ENCODE measurements at regions not wholly inside any gene's neighbourhood (a gene's known extent, or its start where the extent isn't known, plus 50 kb on each side); places are given as distances from the start of the nearest gene placed in this dataset.
A peak's percentile ranks its signal among the peaks of the same experiment; 100 is the strongest.

GRCh38 chr21:17081193-17081592, 431.6 kb upstream of the CXADR start:
- H3K4me3 ChIP-seq (ENCODE audit: low read depth, low read length), result no peak overlapping the region
- DNase-seq (ENCODE audit: low read depth, low spot score), result no peak
- TF ChIP-seq, protein P1, sequence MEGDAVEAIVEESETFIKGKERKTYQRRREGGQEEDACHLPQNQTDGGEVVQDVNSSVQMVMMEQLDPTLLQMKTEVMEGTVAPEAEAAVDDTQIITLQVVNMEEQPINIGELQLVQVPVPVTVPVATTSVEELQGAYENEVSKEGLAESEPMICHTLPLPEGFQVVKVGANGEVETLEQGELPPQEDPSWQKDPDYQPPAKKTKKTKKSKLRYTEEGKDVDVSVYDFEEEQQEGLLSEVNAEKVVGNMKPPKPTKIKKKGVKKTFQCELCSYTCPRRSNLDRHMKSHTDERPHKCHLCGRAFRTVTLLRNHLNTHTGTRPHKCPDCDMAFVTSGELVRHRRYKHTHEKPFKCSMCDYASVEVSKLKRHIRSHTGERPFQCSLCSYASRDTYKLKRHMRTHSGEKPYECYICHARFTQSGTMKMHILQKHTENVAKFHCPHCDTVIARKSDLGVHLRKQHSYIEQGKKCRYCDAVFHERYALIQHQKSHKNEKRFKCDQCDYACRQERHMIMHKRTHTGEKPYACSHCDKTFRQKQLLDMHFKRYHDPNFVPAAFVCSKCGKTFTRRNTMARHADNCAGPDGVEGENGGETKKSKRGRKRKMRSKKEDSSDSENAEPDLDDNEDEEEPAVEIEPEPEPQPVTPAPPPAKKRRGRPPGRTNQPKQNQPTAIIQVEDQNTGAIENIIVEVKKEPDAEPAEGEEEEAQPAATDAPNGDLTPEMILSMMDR (IDR thresholded peaks at IDR 0.05; ENCODE audit: low read depth, low read length), result no peak
- in situ Hi-C loops (cut with HindIII; ENCODE audit: low sequenced_read_pairs), result no loop called here

- no peak for DNase-seq (ENCODE audit: low read depth, low spot score)
- in situ Hi-C loops (cut with HindIII; ENCODE audit: low sequenced_read_pairs), result no loop called here
- TF ChIP-seq, protein P1 (IDR thresholded peaks at IDR 0.05; ENCODE audit: low read depth, low read length), result no peak
- no peak overlapping the region for H3K4me3 ChIP-seq (ENCODE audit: low read depth, low read length)
Observed at GRCh38 chr21:17082843-17083483, 429.9 kb upstream of the CXADR start.

DNA sequence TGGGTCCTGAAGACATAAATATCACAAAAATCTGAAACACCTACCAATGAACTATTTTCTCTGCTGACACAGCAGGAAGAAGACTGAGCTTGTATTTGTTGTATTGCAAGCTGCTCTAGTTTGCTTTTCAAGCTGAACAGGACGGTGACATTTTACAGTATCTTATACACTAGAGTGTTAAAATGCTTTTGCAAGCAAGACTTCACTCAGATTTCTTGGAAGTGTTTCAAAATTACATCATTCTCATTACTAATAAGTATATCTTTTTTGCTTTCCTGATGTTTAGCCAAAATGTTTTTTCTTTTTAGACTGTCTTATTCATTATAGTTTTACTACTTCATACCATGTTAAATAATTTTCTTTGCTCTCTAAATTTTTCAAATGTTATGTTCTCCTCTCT, 427.1 kb upstream of the CXADR start:
- in situ Hi-C loops (cut with HindIII; ENCODE audit: low sequenced_read_pairs), result no loop called here
- TF ChIP-seq, protein P1 (IDR thresholded peaks at IDR 0.05; ENCODE audit: low read depth, low read length), result no peak
- H3K4me3 ChIP-seq (ENCODE audit: low read depth, low read length), result no peak overlapping the region
- DNase-seq (ENCODE audit: low read depth, low spot score), result peak; percentile 19

GRCh38 chr21:17088500-17088899, 424.3 kb upstream of the CXADR start:
- TF ChIP-seq, protein P1 (IDR thresholded peaks at IDR 0.05; ENCODE audit: low read depth, low read length), result no peak
- in situ Hi-C loops (cut with HindIII; ENCODE audit: low sequenced_read_pairs), result no loop called here
- no peak for DNase-seq (ENCODE audit: low read depth, low spot score)
- no peak overlapping the region for H3K4me3 ChIP-seq (ENCODE audit: low read depth, low read length)

DNA sequence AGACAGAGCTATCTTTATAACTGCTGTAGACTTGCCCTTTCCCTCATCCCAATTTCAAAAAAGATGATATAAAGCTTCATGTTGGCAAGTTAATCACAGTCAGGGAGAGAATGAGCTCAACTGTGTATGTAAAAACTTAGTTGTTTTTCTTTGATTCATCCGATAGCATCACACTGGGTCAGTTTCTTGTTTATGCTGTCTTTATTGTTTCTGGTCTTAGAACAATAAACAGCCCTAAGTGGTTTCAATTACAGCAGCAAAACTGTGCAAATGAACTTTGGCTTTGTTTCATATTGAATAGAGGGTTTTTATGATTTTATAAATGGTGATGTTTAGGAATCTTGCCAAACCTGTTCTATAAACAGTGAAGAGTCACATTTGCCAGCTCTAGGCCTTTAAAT, 423.8 kb upstream of the CXADR start:
- TF ChIP-seq, protein P1 (IDR thresholded peaks at IDR 0.05; ENCODE audit: low read depth, low read length), result no peak
- DNase-seq (ENCODE audit: low read depth, low spot score), result peak; percentile 65
- H3K4me3 ChIP-seq (ENCODE audit: low read depth, low read length), result no peak overlapping the region
- in situ Hi-C loops (cut with HindIII; ENCODE audit: low sequenced_read_pairs), result no loop called here

- no peak for DNase-seq (ENCODE audit: low read depth, low spot score)
- no peak overlapping the region for H3K4me3 ChIP-seq (ENCODE audit: low read depth, low read length)
- in situ Hi-C loops (cut with HindIII; ENCODE audit: low sequenced_read_pairs), result no loop called here
- TF ChIP-seq, protein P1 (IDR thresholded peaks at IDR 0.05; ENCODE audit: low read depth, low read length), result no peak
Observed at GRCh38 chr21:17101696-17102095, 411.1 kb upstream of the CXADR start.

Measured in astrocyte of the spinal cord (primary cell).